MM.1S (cell line): ENCODE measurements at regions not wholly inside any gene's neighbourhood (a gene's known extent, or its start where the extent isn't known, plus 50 kb on each side); places are given as distances from the start of the nearest gene placed in this dataset.

Source experiments
- DNase-seq: peaks from one replicate; pipeline ENCODE4 v3.0.0-alpha.2; 2015
- H2AFZ ChIP-seq: fragments of 300-600 bp; sonication (generic); 2 replicates; pipeline ENCODE4 v1.6.0; 2016; ENCODE audit warnings: antibody characterized with exemption, low read length
- H3F3A ChIP-seq: fragments of 300-600 bp; sonication (generic); 2 replicates; pipeline ENCODE4 v1.6.1; 2016; ENCODE audit warnings: mild to moderate bottlenecking, antibody characterized with exemption, low read length, moderate library complexity, mixed read lengths; ENCODE audit not compliant: insufficient read depth
- H3K27ac ChIP-seq: fragments of 300-600 bp; sonication (generic); 2 replicates; pipeline ENCODE4 v1.5.1; 2016; ENCODE audit warnings: mild to moderate bottlenecking, low read length
- H3K27me3 ChIP-seq: fragments of 300-600 bp; sonication (generic); replicated peaks from 2 replicates; pipeline ENCODE4 v1.6.0; 2016; ENCODE audit warnings: low read length; ENCODE audit not compliant: insufficient read depth
- H3K36me3 ChIP-seq: fragments of 300-600 bp; sonication (generic); replicated peaks from 2 replicates; pipeline ENCODE4 v1.6.1; 2016; ENCODE audit warnings: mild to moderate bottlenecking, low read length, mixed read lengths; ENCODE audit not compliant: insufficient read depth
- H3K4me1 ChIP-seq: fragments of 300-600 bp; sonication (generic); 2 replicates; pipeline ENCODE4 v1.6.1; 2016; ENCODE audit warnings: low read length, mixed read lengths
- H3K4me2 ChIP-seq: fragments of 300-600 bp; sonication (generic); 2 replicates; pipeline ENCODE4 v1.6.0; 2016; ENCODE audit warnings: low read depth, low read length
- H3K4me3 ChIP-seq: fragments of 300-600 bp; sonication (generic); 2 replicates; pipeline ENCODE4 v1.5.1; 2016; ENCODE audit warnings: low read length, mixed read lengths
- H3K79me2 ChIP-seq: fragments of 300-600 bp; sonication (generic); 2 replicates; pipeline ENCODE4 v1.6.1; 2016; ENCODE audit warnings: mixed run types, low read length, mixed read lengths
- H3K9ac ChIP-seq: fragments of 300-600 bp; sonication (generic); 2 replicates; pipeline ENCODE4 v1.6.1; 2016; ENCODE audit warnings: low read length, mixed read lengths
- H3K9me2 ChIP-seq: fragments of 300-600 bp; sonication (generic); replicated peaks from 2 replicates; pipeline ENCODE4 v1.6.1; 2016; ENCODE audit warnings: mild to moderate bottlenecking, low read length, mixed read lengths; ENCODE audit not compliant: insufficient read depth
- H3K9me3 ChIP-seq: fragments of 300-600 bp; sonication (generic); replicated peaks from 2 replicates; pipeline ENCODE4 v1.6.1; 2016; ENCODE audit warnings: mild to moderate bottlenecking, low read length, mixed read lengths; ENCODE audit not compliant: insufficient read depth
- H4K20me1 ChIP-seq: fragments of 300-600 bp; sonication (generic); 2 replicates; pipeline ENCODE4 v1.6.1; 2016; ENCODE audit warnings: mild to moderate bottlenecking, low read length, moderate library complexity, mixed read lengths; ENCODE audit not compliant: insufficient read depth
- CTCF ChIP-seq: fragments of 300-600 bp; sonication (generic); IDR thresholded peaks from 2 replicates; pipeline ENCODE4 v1.5.1; 2016; ENCODE audit warnings: antibody characterized with exemption, low read length, mixed read lengths
- EZH2 ChIP-seq: fragments of 300-600 bp; sonication (generic); optimal IDR thresholded peaks from 2 replicates; pipeline ENCODE3; 2017; ENCODE audit warnings: low read depth, mild to moderate bottlenecking, antibody characterized with exemption, low read length, mixed read lengths
- EZH2phosphoT487 ChIP-seq: fragments of 300-600 bp; sonication (generic); IDR thresholded peaks from 2 replicates; pipeline ENCODE4 v1.6.1; 2018; ENCODE audit warnings: antibody characterized with exemption, low read length

GRCh38 chr2:188869550-188869949 lies 104.6 kb upstream of the COL3A1 start:
- H3K4me3 ChIP-seq = no peak overlapping the region
- H4K20me1 ChIP-seq = no peaks in the 10 kb centered on the region
- H3K4me1 ChIP-seq = no peaks in the 10 kb centered on the region
- no peaks in the 10 kb centered on the region for H3K9me2 ChIP-seq
- TF ChIP-seq EZH2 (no peak), EZH2phosphoT487 (no peak)
- no peak overlapping the region for H3K9ac ChIP-seq
- DNase-seq = no peak
- H3K27me3 ChIP-seq = no peaks in the 10 kb centered on the region
- no peak overlapping the region for H2AFZ ChIP-seq
- H3K36me3 ChIP-seq = no peaks in the 10 kb centered on the region
- no peak overlapping the region for H3K27ac ChIP-seq
- H3K79me2 ChIP-seq = no peaks in the 10 kb centered on the region
- H3K9me3 ChIP-seq = no peaks in the 10 kb centered on the region
- no peaks in the 10 kb centered on the region for H3F3A ChIP-seq
- H3K4me2 ChIP-seq = no peak overlapping the region

GRCh38 chr2:188870289-188870688 lies 103.9 kb upstream of the COL3A1 start:
- no peaks in the 10 kb centered on the region for H4K20me1 ChIP-seq
- no peak for DNase-seq
- no peaks in the 10 kb centered on the region for H3K4me1 ChIP-seq
- H3K79me2 ChIP-seq = no peaks in the 10 kb centered on the region
- no peak for TF ChIP-seq EZH2
- TF ChIP-seq CTCF = no peak
- TF ChIP-seq EZH2phosphoT487 = no peak
- no peak overlapping the region for H3K4me3 ChIP-seq
- no peak overlapping the region for H3K9ac ChIP-seq
- no peaks in the 10 kb centered on the region for H3F3A ChIP-seq
- H3K27me3 ChIP-seq = no peaks in the 10 kb centered on the region
- H3K36me3 ChIP-seq = no peaks in the 10 kb centered on the region
- no peaks in the 10 kb centered on the region for H3K9me3 ChIP-seq
- H2AFZ ChIP-seq = no peak overlapping the region
- no peaks in the 10 kb centered on the region for H3K9me2 ChIP-seq
- H3K4me2 ChIP-seq = no peak overlapping the region
- H3K27ac ChIP-seq = no peak overlapping the region

- DNase-seq = no peak
- Histone ChIP-seq H3K4me3 (no peak overlapping the region), H2AFZ (no peak overlapping the region)
Measured at GRCh38 chr2:188875104-188875503, 99.1 kb upstream of the COL3A1 start.

More at GRCh38 chr2:188875104-188875503, 99.1 kb upstream of the COL3A1 start:
- H3F3A ChIP-seq = no peaks in the 10 kb centered on the region
- no peaks in the 10 kb centered on the region for H3K4me1 ChIP-seq
- H4K20me1 ChIP-seq = no peaks in the 10 kb centered on the region
- no peaks in the 10 kb centered on the region for H3K79me2 ChIP-seq
- H3K36me3 ChIP-seq = no peaks in the 10 kb centered on the region
- H3K27me3 ChIP-seq = no peaks in the 10 kb centered on the region
- no peaks in the 10 kb centered on the region for H3K9me2 ChIP-seq
- no peak overlapping the region for H3K27ac ChIP-seq
- no peaks in the 10 kb centered on the region for H3K9me3 ChIP-seq
- no peak for TF ChIP-seq CTCF
- TF ChIP-seq EZH2phosphoT487 = no peak
- TF ChIP-seq EZH2 = no peak
- H3K9ac ChIP-seq = no peak overlapping the region
- no peak overlapping the region for H3K4me2 ChIP-seq
